Neuronal stem cell (in vitro differentiated cells): ENCODE measurements at regions not wholly inside any gene's neighbourhood (a gene's known extent, or its start where the extent isn't known, plus 50 kb on each side); places are given as distances from the start of the nearest gene placed in this dataset.

Experiments used
- DNase-seq: peaks from one replicate; pipeline ENCODE4 v3.0.0-alpha.2; 2013; ENCODE audit warnings: low spot score
- H2AFZ ChIP-seq: one replicate; pipeline ENCODE4 v1.6.1; 2013; ENCODE audit warnings: mild to moderate bottlenecking, low read length, inconsistent platforms
- H2AK5ac ChIP-seq: 2 replicates; pipeline ENCODE4 v1.6.1; 2013; ENCODE audit warnings: low read depth, mild to moderate bottlenecking, inconsistent platforms, low read length, moderate library complexity, mixed read lengths
- H2BK120ac ChIP-seq: 2 replicates; pipeline ENCODE4 v1.6.1; 2013; ENCODE audit warnings: low read depth, mild to moderate bottlenecking, inconsistent platforms, low read length, moderate library complexity, mixed read lengths
- H2BK12ac ChIP-seq: one replicate; pipeline ENCODE4 v1.6.1; 2013; ENCODE audit warnings: low read length, inconsistent platforms
- H2BK15ac ChIP-seq: 2 replicates; pipeline ENCODE4 v1.6.1; 2013; ENCODE audit warnings: mild to moderate bottlenecking, low read length, inconsistent platforms, mixed read lengths
- H2BK5ac ChIP-seq: one replicate; pipeline ENCODE4 v1.6.1; 2013; ENCODE audit warnings: inconsistent platforms, mild to moderate bottlenecking, low read length, moderate library complexity
- H3K14ac ChIP-seq: one replicate; pipeline ENCODE4 v1.6.1; 2013; ENCODE audit warnings: low read length, inconsistent platforms
- H3K18ac ChIP-seq: 2 replicates; pipeline ENCODE4 v1.6.1; 2013; ENCODE audit warnings: low read length, inconsistent platforms
- H3K23ac ChIP-seq: 2 replicates; pipeline ENCODE4 v1.6.1; 2013; ENCODE audit warnings: low read depth, mild to moderate bottlenecking, mixed read lengths, low read length, inconsistent platforms; ENCODE audit not compliant: poor library complexity
- H3K27ac ChIP-seq: replicated peaks from 3 replicates; pipeline ENCODE4 v1.5.1; 2013; ENCODE audit warnings: low read length, inconsistent platforms
- H3K27me3 ChIP-seq, 3 experiments: 2 replicates each; pipeline ENCODE4 v1.6.1; 2013; ENCODE audit warnings: low read length in 3 of 3, mild to moderate bottlenecking in 2 of 3, inconsistent platforms in 1 of 3, low read depth in 1 of 3, mixed read lengths in 1 of 3, moderate library complexity in 1 of 3; ENCODE audit not compliant: control insufficient read depth in 3 of 3, insufficient read depth in 3 of 3
- H3K36me3 ChIP-seq, 2 donors: replicated peaks in 1 of 2; 2 replicates each; pipeline ENCODE4 v1.6.1; 2013; ENCODE audit warnings: low read length in 2 of 2; ENCODE audit not compliant: control insufficient read depth in 2 of 2, insufficient read depth in 2 of 2
- H3K4ac ChIP-seq: 2 replicates; pipeline ENCODE4 v1.6.1; 2013; ENCODE audit warnings: inconsistent platforms, mild to moderate bottlenecking, low read length, moderate library complexity
- H3K4me1 ChIP-seq, 2 donors: 1 replicate in 1 of 2; 2 replicates in 1 of 2; pipeline ENCODE4 v1.6.1; 2013; ENCODE audit warnings: low read length in 2 of 2, low read depth in 1 of 2; ENCODE audit not compliant: control insufficient read depth in 2 of 2, insufficient read depth in 1 of 2
- H3K4me2 ChIP-seq: one replicate; pipeline ENCODE4 v1.6.1; 2013; ENCODE audit warnings: mild to moderate bottlenecking, low read length, inconsistent platforms; ENCODE audit not compliant: insufficient read depth, poor library complexity, severe bottlenecking
- H3K4me3 ChIP-seq, 2 donors: 2 replicates each; pipeline ENCODE4 v1.5.1; 2013; ENCODE audit warnings: low read length in 2 of 2, mild to moderate bottlenecking in 2 of 2, inconsistent platforms in 1 of 2, moderate library complexity in 1 of 2
- H3K79me1 ChIP-seq: one replicate; pipeline ENCODE4 v1.6.1; 2013; ENCODE audit warnings: low read depth, mild to moderate bottlenecking, inconsistent platforms, low read length, moderate library complexity
- H3K9ac ChIP-seq: one replicate; pipeline ENCODE4 v1.6.1; 2013; ENCODE audit warnings: mild to moderate bottlenecking, low read depth, low read length, inconsistent platforms; ENCODE audit not compliant: poor library complexity
- H3K9me3 ChIP-seq, 2 donors: replicated peaks in 1 of 2; 2 replicates each; pipeline versions ENCODE3 to v1.6.1; 2013; ENCODE audit warnings: low read length in 2 of 2, mild to moderate bottlenecking in 2 of 2, inconsistent platforms in 1 of 2, low read depth in 1 of 2, mixed read lengths in 1 of 2, moderate library complexity in 1 of 2; ENCODE audit not compliant: control insufficient read depth in 2 of 2, insufficient read depth in 1 of 2
- H4K8ac ChIP-seq: one replicate; pipeline ENCODE4 v1.6.1; 2013; ENCODE audit warnings: low read depth, mild to moderate bottlenecking, inconsistent platforms, low read length, moderate library complexity
- H4K91ac ChIP-seq: one replicate; pipeline ENCODE4 v1.6.1; 2013; ENCODE audit warnings: low read length, low read depth, mild to moderate bottlenecking, inconsistent platforms; ENCODE audit not compliant: poor library complexity
- WGBS, 2 donors: extraction: QIAGEN DNeasy Blood & Tissue Kit; methylation state at CpG; one replicate each; pipeline ENCODE4 v1.1.7; 2013; ENCODE audit warnings: missing lambda C conversion rate in 2 of 2, mixed read lengths in 1 of 2; ENCODE audit not compliant: insufficient read length in 2 of 2, insufficient replicate concordance in 1 of 2; ENCODE audit errors: extremely low coverage in 2 of 2; 5-methylcytosine and 5-hydroxymethylcytosine counted together

DNA sequence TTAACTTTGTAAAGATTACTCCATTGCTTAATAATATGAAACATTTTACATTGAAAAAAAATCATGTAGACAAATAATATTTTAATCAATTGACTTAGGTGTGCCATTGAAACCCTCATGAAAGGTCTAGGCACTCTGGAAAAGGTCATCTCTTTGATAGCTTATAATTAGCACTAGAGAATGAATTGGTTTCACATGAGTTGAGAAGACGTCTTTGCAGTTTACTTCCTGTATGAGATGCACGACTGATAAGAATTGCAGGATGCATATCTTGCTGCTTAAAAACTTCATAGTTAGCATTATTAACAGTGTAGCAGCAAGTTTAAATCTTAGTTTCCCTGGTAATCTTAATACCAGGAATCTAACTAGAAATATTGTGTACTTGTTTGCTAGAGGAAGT is 614.2 kb upstream of the COBL start:
- H2BK15ac ChIP-seq, result no peak overlapping the region
- no peak overlapping the region for H3K27ac ChIP-seq
- no peak overlapping the region for H3K18ac ChIP-seq
- H3K27me3 ChIP-seq, result no peaks in the 10 kb centered on the region
- H3K9me3 ChIP-seq, result peaks cover 0 to 3% of the 10 kb centered on the region in 2 donors
- H3K23ac ChIP-seq, result no peak overlapping the region
- H3K4me2 ChIP-seq, result no peak overlapping the region
- no peak for DNase-seq
- no peak overlapping the region for H4K91ac ChIP-seq
- H4K8ac ChIP-seq, result no peak overlapping the region
- H3K4me1 ChIP-seq, result no peaks in the 10 kb centered on the region
- H3K79me1 ChIP-seq, result no peaks in the 10 kb centered on the region
- no CpG with 5 or more reads among the region's 2 CpGs for WGBS, 2 donors
- no peak overlapping the region for H2BK5ac ChIP-seq
- no peak overlapping the region for H3K9ac ChIP-seq
- no peak overlapping the region for H3K4me3 ChIP-seq
- no peak overlapping the region for H2BK120ac ChIP-seq
- H3K36me3 ChIP-seq, result no peaks in the 10 kb centered on the region
- no peak overlapping the region for H2AK5ac ChIP-seq
- H2AFZ ChIP-seq, result peak overlapping the region; percentile 37
- H3K4ac ChIP-seq, result no peak overlapping the region
- H2BK12ac ChIP-seq, result no peak overlapping the region
- no peak overlapping the region for H3K14ac ChIP-seq

DNA sequence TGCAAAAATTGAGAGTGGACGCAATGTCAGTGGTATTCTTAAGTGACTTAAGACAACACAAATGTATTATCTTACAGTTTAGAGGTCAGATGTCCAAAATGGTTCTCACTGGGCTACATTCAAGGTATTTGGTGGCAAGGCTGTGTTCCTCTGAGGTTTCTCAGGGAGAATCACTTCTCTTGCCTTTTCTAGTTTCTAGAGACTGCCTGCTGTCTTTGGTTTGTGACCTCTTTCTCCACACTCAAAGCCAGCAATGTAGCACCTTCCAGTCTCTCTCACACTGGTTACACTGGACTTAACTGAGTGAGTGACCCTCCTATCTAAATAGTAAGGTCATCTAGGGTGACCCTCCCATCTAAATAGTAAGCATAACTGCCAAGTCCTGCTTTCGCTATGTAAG is 613.2 kb upstream of the COBL start:
- WGBS, 2 donors, result no CpG with 5 or more reads among the region's 2 CpGs
- H2BK5ac ChIP-seq, result no peak overlapping the region
- no peak overlapping the region for H3K14ac ChIP-seq
- DNase-seq, result no peak
- H3K9me3 ChIP-seq, result peaks cover 0 to 3% of the 10 kb centered on the region in 2 donors
- H2AK5ac ChIP-seq, result no peak overlapping the region
- H4K91ac ChIP-seq, result no peak overlapping the region
- H3K4me1 ChIP-seq, result no peaks in the 10 kb centered on the region
- no peak overlapping the region for H2AFZ ChIP-seq
- no peak overlapping the region for H3K9ac ChIP-seq
- H2BK12ac ChIP-seq, result no peak overlapping the region
- H3K23ac ChIP-seq, result no peak overlapping the region
- H3K18ac ChIP-seq, result no peak overlapping the region
- no peak overlapping the region for H3K4me2 ChIP-seq
- H3K4ac ChIP-seq, result no peak overlapping the region
- H4K8ac ChIP-seq, result no peak overlapping the region
- H3K36me3 ChIP-seq, result no peaks in the 10 kb centered on the region
- H3K27ac ChIP-seq, result no peak overlapping the region
- H2BK120ac ChIP-seq, result no peak overlapping the region
- no peaks in the 10 kb centered on the region for H3K27me3 ChIP-seq
- no peak overlapping the region for H3K4me3 ChIP-seq
- no peak overlapping the region for H2BK15ac ChIP-seq
- no peaks in the 10 kb centered on the region for H3K79me1 ChIP-seq

DNA sequence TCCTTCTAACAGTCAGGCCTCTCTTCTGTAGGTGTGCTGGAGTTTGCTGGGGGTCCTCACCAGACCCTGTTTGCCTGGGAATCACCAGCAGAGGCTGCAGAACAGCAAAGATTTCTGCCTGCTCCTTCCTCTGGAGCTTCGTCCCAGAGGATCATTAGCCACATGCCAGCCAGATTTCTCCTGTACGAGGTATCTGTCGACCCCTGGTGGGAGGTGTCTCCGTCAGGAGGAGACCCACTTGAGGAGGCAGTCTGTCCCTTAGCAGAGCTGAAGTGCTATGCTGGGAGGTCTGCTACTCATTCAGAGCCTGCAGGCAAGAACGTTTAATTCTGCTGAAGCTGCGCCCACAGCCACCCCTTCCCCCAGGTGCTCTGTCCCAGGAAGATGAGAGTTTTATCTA is 611.1 kb upstream of the COBL start:
- no peak overlapping the region for H2AK5ac ChIP-seq
- WGBS, 2 donors, result no CpG with 5 or more reads among the region's 6 CpGs
- H3K27me3 ChIP-seq, result no peaks in the 10 kb centered on the region
- peak overlapping the region; percentile 12 for H3K9ac ChIP-seq
- H2BK120ac ChIP-seq, result no peak overlapping the region
- H3K27ac ChIP-seq, result no peak overlapping the region
- no peak for DNase-seq
- H3K23ac ChIP-seq, result no peak overlapping the region
- no peak overlapping the region for H3K4me2 ChIP-seq
- no peak overlapping the region for H2BK12ac ChIP-seq
- H3K14ac ChIP-seq, result peak overlapping the region; percentile 9
- H3K36me3 ChIP-seq, result no peaks in the 10 kb centered on the region
- no peak overlapping the region for H2BK5ac ChIP-seq
- H3K4me3 ChIP-seq, result no peak overlapping the region
- H2AFZ ChIP-seq, result no peak overlapping the region
- H3K4ac ChIP-seq, result no peak overlapping the region
- no peaks in the 10 kb centered on the region for H3K79me1 ChIP-seq
- H3K18ac ChIP-seq, result no peak overlapping the region
- H3K9me3 ChIP-seq, result peaks cover 0 to 3% of the 10 kb centered on the region in 2 donors
- no peak overlapping the region for H4K91ac ChIP-seq
- H4K8ac ChIP-seq, result no peak overlapping the region
- H2BK15ac ChIP-seq, result no peak overlapping the region
- H3K4me1 ChIP-seq, result no peaks in the 10 kb centered on the region

DNA sequence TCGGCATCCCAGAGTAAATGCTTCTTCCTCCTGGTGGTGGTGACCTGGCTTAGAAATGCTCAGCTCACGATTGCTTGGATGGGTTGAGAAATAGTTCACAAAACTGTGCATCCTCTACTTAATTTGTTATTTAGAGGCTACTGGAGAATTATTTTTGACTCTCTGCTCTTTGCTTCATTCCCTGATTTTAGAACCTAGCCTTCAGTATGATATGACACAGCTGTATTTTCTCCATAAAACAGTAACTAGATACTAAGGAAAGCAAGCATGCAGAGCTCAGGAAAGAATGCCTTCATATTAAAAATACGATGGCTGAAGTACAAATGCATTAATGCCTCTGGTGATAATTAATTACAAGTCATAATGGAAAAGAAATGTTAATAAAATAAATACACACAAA is 602.0 kb upstream of the COBL start:
- no peak overlapping the region for H4K91ac ChIP-seq
- H3K36me3 ChIP-seq, result no peaks in the 10 kb centered on the region
- H2AK5ac ChIP-seq, result no peak overlapping the region
- no peak overlapping the region for H3K23ac ChIP-seq
- peak overlapping the region; percentile 11 for H2AFZ ChIP-seq
- H3K27me3 ChIP-seq, result no peaks in the 10 kb centered on the region
- H3K9me3 ChIP-seq, result no peaks in the 10 kb centered on the region
- no peak overlapping the region for H3K18ac ChIP-seq
- no peak overlapping the region for H2BK120ac ChIP-seq
- no peak overlapping the region for H2BK5ac ChIP-seq
- DNase-seq, result no peak
- H3K79me1 ChIP-seq, result no peaks in the 10 kb centered on the region
- H3K4me2 ChIP-seq, result no peak overlapping the region
- no peak overlapping the region for H2BK15ac ChIP-seq
- no peak overlapping the region for H3K4ac ChIP-seq
- H4K8ac ChIP-seq, result no peak overlapping the region
- no peak overlapping the region for H3K9ac ChIP-seq
- no peaks in the 10 kb centered on the region for H3K4me1 ChIP-seq
- H3K14ac ChIP-seq, result no peak overlapping the region
- no CpG with 5 or more reads among the region's 3 CpGs for WGBS, 2 donors
- H3K27ac ChIP-seq, result no peak overlapping the region
- H3K4me3 ChIP-seq, result no peak overlapping the region
- H2BK12ac ChIP-seq, result no peak overlapping the region
